ENCODE measurements at regions not wholly inside any gene's neighbourhood (a gene's known extent, or its start where the extent isn't known, plus 50 kb on each side); places are given as distances from the start of the nearest gene placed in this dataset.

GRCh38 chr15:81562986-81563385, 189.0 kb upstream of the TMC3 start:
- TF ChIP-seq CTCF (IDR thresholded peaks at IDR 0.05; ENCODE audit: partially characterized antibody, unreplicated experiment) = no peak
- Mint-ChIP-seq H3K27me3 (ENCODE audit: unreplicated experiment) (no peaks in the 10 kb centered on the region), H3K36me3 (ENCODE audit: unreplicated experiment) (peaks cover 8% of the 10 kb centered on the region), H3K4me1 (ENCODE audit: low read depth, unreplicated experiment) (no peaks in the 10 kb centered on the region), H3K27ac (ENCODE audit: unreplicated experiment) (no peak overlapping the region), H3K9me3 (ENCODE audit: unreplicated experiment) (no peaks in the 10 kb centered on the region), H3K4me3 (ENCODE audit: unreplicated experiment) (no peak overlapping the region)
- DNase-seq = no peak

DNA sequence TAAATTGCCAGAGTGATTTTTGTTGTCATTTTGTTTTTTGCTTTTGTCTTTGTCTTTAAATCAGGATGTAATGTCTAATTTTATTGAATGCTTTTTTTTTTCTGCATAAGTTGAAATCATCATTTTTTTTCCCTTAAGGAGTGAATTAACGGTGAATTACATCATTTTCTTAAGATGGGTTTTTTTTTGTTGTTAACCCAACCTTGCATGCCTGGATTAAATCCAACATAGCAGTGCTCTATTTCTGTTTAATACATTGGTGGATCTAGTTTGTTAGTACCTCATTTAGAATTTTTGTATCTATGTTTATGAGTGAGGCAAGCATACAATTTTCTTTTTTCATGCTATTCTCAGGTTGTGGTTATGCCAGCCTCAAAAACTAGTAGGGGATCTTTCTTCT, 186.4 kb upstream of the TMC3 start:
- no peaks in the 10 kb centered on the region for H3K27me3 Mint-ChIP-seq (ENCODE audit: unreplicated experiment)

GRCh38 chr15:81558056-81558455, 184.0 kb upstream of the TMC3 start:
- no peak overlapping the region for H3K27ac Mint-ChIP-seq (ENCODE audit: unreplicated experiment)
- no peak overlapping the region for H3K4me3 Mint-ChIP-seq (ENCODE audit: unreplicated experiment)
- no peaks in the 10 kb centered on the region for H3K4me1 Mint-ChIP-seq (ENCODE audit: low read depth, unreplicated experiment)
- no peak for TF ChIP-seq CTCF (IDR thresholded peaks at IDR 0.05; ENCODE audit: partially characterized antibody, unreplicated experiment)
- peaks cover 3% of the 10 kb centered on the region for H3K9me3 Mint-ChIP-seq (ENCODE audit: unreplicated experiment)
- peaks cover 10% of the 10 kb centered on the region for H3K36me3 Mint-ChIP-seq (ENCODE audit: unreplicated experiment)
- no peak for DNase-seq
- H3K27me3 Mint-ChIP-seq (ENCODE audit: unreplicated experiment) = peaks cover 2% of the 10 kb centered on the region

More for the DNA sequence above, 186.4 kb upstream of the TMC3 start:
- Mint-ChIP-seq H3K4me1 (ENCODE audit: low read depth, unreplicated experiment) (no peaks in the 10 kb centered on the region), H3K4me3 (ENCODE audit: unreplicated experiment) (no peak overlapping the region), H3K27ac (ENCODE audit: unreplicated experiment) (no peak overlapping the region), H3K36me3 (ENCODE audit: unreplicated experiment) (peaks cover 10% of the 10 kb centered on the region), H3K9me3 (ENCODE audit: unreplicated experiment) (no peaks in the 10 kb centered on the region)
- no peak for TF ChIP-seq CTCF (IDR thresholded peaks at IDR 0.05; ENCODE audit: partially characterized antibody, unreplicated experiment)
- no peak for DNase-seq

DNA sequence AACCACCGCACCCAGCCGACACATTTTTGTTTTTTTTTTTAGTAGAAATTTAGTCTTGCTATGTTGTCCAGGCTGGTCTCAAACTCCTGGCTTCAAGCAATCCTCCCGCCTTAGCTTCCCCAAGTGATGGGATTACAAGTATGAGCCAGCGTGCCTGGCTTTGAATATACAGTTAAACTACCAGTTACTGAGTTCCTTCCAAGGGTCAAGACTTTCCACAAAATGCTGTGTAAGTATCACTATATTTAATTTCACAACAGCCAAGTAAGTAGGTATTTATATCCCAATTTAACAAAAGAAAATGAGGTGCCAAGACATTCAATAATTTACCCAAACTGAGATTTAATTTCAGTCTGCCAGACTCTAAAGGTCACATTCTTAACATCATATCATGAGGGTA, 181.3 kb upstream of the TMC3 start:
- TF ChIP-seq CTCF (IDR thresholded peaks at IDR 0.05; ENCODE audit: partially characterized antibody, unreplicated experiment) = no peak
- Mint-ChIP-seq H3K4me1 (ENCODE audit: low read depth, unreplicated experiment) (no peaks in the 10 kb centered on the region), H3K36me3 (ENCODE audit: unreplicated experiment) (peaks cover 10% of the 10 kb centered on the region), H3K27ac (ENCODE audit: unreplicated experiment) (no peak overlapping the region), H3K4me3 (ENCODE audit: unreplicated experiment) (no peak overlapping the region), H3K27me3 (ENCODE audit: unreplicated experiment) (peaks cover 3% of the 10 kb centered on the region), H3K9me3 (ENCODE audit: unreplicated experiment) (peaks cover 3% of the 10 kb centered on the region)
- no peak for DNase-seq

- TF ChIP-seq CTCF (IDR thresholded peaks at IDR 0.05; ENCODE audit: partially characterized antibody, unreplicated experiment) = no peak
- no peak overlapping the region for H3K27ac Mint-ChIP-seq (ENCODE audit: unreplicated experiment)
- no peak overlapping the region for H3K4me3 Mint-ChIP-seq (ENCODE audit: unreplicated experiment)
- H3K27me3 Mint-ChIP-seq (ENCODE audit: unreplicated experiment) = peaks cover 3% of the 10 kb centered on the region
- peaks cover 3% of the 10 kb centered on the region for H3K9me3 Mint-ChIP-seq (ENCODE audit: unreplicated experiment)
- no peaks in the 10 kb centered on the region for H3K36me3 Mint-ChIP-seq (ENCODE audit: unreplicated experiment)
- peaks cover 2% of the 10 kb centered on the region for H3K4me1 Mint-ChIP-seq (ENCODE audit: low read depth, unreplicated experiment)
- no peak for DNase-seq
Observed at GRCh38 chr15:81548365-81549130, 174.5 kb upstream of the TMC3 start.

Measured in glutamatergic neuron (in vitro differentiated cells).